ENCODE measurements at regions not wholly inside any gene's neighbourhood (a gene's known extent, or its start where the extent isn't known, plus 50 kb on each side); places are given as distances from the start of the nearest gene placed in this dataset.

DNA sequence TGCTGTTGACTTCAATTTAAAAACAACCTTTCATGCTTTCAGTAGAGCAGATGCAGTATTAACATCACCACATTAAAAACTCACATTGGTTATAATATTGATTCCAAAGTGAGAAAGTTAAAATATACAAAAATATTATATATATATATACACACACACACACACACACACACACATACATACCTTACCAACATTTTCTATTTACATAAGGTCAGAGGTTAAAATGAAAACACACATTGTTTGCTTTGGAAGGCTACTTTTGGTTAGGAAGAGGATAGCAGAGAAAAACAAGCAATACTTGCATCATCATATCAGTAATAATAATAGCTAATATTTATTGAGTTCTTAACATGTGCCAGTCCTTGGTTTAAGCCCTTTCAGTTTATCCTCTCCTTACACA is 226.5 kb downstream of the PPP4R3C start:
- Histone ChIP-seq H2AFZ (ENCODE audit: low read depth) (no peak overlapping the region), H3K4me3 (IDR thresholded peaks at IDR 0.05; ENCODE audit: insufficient read depth, low read depth, low read length) (no peak overlapping the region), H4K20me1 (ENCODE audit: insufficient read depth) (no peaks in the 10 kb centered on the region), H3K27ac (no peak overlapping the region), H3K79me2 (ENCODE audit: insufficient read depth, low read depth) (no peaks in the 10 kb centered on the region), H3K36me3 (ENCODE audit: insufficient read depth) (no peaks in the 10 kb centered on the region), H3K4me1 (ENCODE audit: low read depth, poor library complexity, severe bottlenecking) (no peaks in the 10 kb centered on the region), H3K9ac (no peak overlapping the region), H3K4me2 (no peak overlapping the region), H3K27me3 (ENCODE audit: insufficient read depth, low read depth) (no peaks in the 10 kb centered on the region)
- TF ChIP-seq, protein P1, sequence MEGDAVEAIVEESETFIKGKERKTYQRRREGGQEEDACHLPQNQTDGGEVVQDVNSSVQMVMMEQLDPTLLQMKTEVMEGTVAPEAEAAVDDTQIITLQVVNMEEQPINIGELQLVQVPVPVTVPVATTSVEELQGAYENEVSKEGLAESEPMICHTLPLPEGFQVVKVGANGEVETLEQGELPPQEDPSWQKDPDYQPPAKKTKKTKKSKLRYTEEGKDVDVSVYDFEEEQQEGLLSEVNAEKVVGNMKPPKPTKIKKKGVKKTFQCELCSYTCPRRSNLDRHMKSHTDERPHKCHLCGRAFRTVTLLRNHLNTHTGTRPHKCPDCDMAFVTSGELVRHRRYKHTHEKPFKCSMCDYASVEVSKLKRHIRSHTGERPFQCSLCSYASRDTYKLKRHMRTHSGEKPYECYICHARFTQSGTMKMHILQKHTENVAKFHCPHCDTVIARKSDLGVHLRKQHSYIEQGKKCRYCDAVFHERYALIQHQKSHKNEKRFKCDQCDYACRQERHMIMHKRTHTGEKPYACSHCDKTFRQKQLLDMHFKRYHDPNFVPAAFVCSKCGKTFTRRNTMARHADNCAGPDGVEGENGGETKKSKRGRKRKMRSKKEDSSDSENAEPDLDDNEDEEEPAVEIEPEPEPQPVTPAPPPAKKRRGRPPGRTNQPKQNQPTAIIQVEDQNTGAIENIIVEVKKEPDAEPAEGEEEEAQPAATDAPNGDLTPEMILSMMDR (conservative IDR thresholded peaks at IDR 0.05; ENCODE audit: low read depth, low read length): no peak

DNA sequence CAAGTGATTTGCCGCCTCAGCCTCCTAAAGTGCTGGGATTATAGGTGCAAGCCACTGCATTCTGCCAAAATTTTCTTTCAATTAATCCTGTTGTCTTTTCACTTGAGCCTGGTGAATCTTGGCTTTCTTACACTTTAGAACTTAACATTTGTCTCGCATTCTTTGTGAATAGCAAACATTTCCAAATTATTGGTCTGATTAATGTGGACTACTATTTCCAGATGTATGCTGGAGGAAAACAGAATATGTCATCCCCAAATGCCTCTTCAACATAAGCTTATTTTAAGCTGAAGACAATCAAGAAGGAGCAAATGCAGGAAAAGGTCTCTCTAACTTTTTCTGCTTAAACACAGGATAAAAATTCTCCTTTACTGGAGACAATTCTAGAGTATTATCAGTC is 233.4 kb downstream of the PPP4R3C start:
- Histone ChIP-seq H3K79me2 (ENCODE audit: insufficient read depth, low read depth) (no peaks in the 10 kb centered on the region), H3K27ac (no peak overlapping the region), H3K9ac (no peak overlapping the region), H3K4me3 (IDR thresholded peaks at IDR 0.05; ENCODE audit: insufficient read depth, low read depth, low read length) (no peak overlapping the region), H2AFZ (ENCODE audit: low read depth) (no peak overlapping the region), H4K20me1 (ENCODE audit: insufficient read depth) (no peaks in the 10 kb centered on the region), H3K4me2 (no peak overlapping the region), H3K4me1 (ENCODE audit: low read depth, poor library complexity, severe bottlenecking) (no peaks in the 10 kb centered on the region), H3K27me3 (ENCODE audit: insufficient read depth, low read depth) (no peaks in the 10 kb centered on the region), H3K36me3 (ENCODE audit: insufficient read depth) (no peaks in the 10 kb centered on the region)
- TF ChIP-seq, protein P1 (conservative IDR thresholded peaks at IDR 0.05; ENCODE audit: low read depth, low read length): no peak

DNA sequence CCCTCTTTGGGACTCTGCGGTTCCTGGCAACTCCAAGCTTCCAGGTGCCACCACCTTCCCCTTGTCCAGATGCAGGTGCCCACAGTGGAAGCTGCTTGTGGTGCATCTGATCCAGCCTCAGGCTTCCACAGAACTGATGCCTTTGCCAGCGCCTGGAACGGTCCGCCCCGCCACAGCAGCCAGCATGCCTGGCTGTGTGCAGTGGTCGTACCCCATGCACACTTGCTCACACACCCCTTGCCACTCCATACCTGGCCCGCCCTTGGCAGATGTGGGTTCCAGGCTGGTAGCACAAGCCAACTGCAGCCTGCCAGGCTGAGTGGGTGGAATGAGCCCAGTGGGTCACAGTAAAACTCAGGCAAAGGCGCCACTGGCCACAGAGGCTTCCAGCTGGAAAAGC is 240.5 kb downstream of the PPP4R3C start:
- Histone ChIP-seq H3K4me3 (IDR thresholded peaks at IDR 0.05; ENCODE audit: insufficient read depth, low read depth, low read length) (no peak overlapping the region), H4K20me1 (ENCODE audit: insufficient read depth) (no peaks in the 10 kb centered on the region), H3K9ac (no peak overlapping the region), H3K79me2 (ENCODE audit: insufficient read depth, low read depth) (no peaks in the 10 kb centered on the region), H2AFZ (ENCODE audit: low read depth) (no peak overlapping the region), H3K27me3 (ENCODE audit: insufficient read depth, low read depth) (no peaks in the 10 kb centered on the region), H3K36me3 (ENCODE audit: insufficient read depth) (no peaks in the 10 kb centered on the region), H3K27ac (no peak overlapping the region), H3K4me2 (no peak overlapping the region), H3K4me1 (ENCODE audit: low read depth, poor library complexity, severe bottlenecking) (no peaks in the 10 kb centered on the region)
- TF ChIP-seq, protein P1 (conservative IDR thresholded peaks at IDR 0.05; ENCODE audit: low read depth, low read length): no peak

DNA sequence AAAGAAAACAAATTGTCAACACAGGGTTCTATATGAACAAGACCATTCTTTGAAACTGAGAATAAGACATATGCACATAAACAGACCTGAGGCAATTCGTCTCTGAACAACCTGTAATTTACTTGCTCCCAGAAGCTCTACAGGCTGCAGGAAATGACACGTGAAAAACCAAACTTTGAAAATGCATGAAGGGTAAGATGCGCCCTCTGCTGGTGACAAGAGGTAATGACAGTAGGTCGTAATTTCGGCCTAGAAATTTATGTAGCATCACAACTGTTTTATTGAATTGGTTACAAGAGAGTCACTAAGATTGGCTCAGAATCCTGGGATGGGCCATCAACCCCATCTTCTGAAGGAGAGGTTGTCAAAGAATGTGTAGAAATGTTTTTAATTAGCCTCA is 276.5 kb downstream of the PPP4R3C start:
- Histone ChIP-seq H3K4me3 (IDR thresholded peaks at IDR 0.05; ENCODE audit: insufficient read depth, low read depth, low read length) (no peak overlapping the region), H3K4me1 (ENCODE audit: low read depth, poor library complexity, severe bottlenecking) (no peaks in the 10 kb centered on the region), H4K20me1 (ENCODE audit: insufficient read depth) (no peaks in the 10 kb centered on the region), H3K9ac (no peak overlapping the region), H3K36me3 (ENCODE audit: insufficient read depth) (no peaks in the 10 kb centered on the region), H3K27me3 (ENCODE audit: insufficient read depth, low read depth) (no peaks in the 10 kb centered on the region), H3K79me2 (ENCODE audit: insufficient read depth, low read depth) (no peaks in the 10 kb centered on the region), H2AFZ (ENCODE audit: low read depth) (no peak overlapping the region; the same call in 1 of the 2 replicates), H3K4me2 (no peak overlapping the region), H3K27ac (no peak overlapping the region)
- TF ChIP-seq, protein P1 (conservative IDR thresholded peaks at IDR 0.05; ENCODE audit: low read depth, low read length): peak; percentile 83
